Stimulated activated naive CD8-positive, alpha-beta T cell treated with anti-CD3 and anti-CD28 coated beads, Interleukin-15, Interleukin-2, amounts not matched to agents 100 U/mL and 50 U/mL, for 24 hours (primary cell): ENCODE measurements at regions not wholly inside any gene's neighbourhood (a gene's known extent, or its start where the extent isn't known, plus 50 kb on each side); places are given as distances from the start of the nearest gene placed in this dataset.
A peak's percentile ranks its signal among the peaks of the same experiment; 100 is the strongest.
"Not testable (repeated sequence)": the region's sequence is repeated elsewhere in the genome, so short reads cannot be mapped to it uniquely, and the experiment has no call there.

Experiments
- ATAC-seq: fragments of 150-1000 bp; cut with Tn5 transposase; one replicate; pipeline ENCODE4 v1.10.0; 2021
- DNase-seq: peaks from one replicate; pipeline ENCODE4 v3.0.0; 2021

GRCh38 chr18:37832010-37832695 lies 266.6 kb upstream of the CELF4 start:
- ATAC-seq, DNase-seq: not testable (repeated sequence)

- ATAC-seq: no peak
- no peak for DNase-seq
Measured at GRCh38 chr18:37812961-37813360, 247.4 kb upstream of the CELF4 start.

- ATAC-seq (no peak), DNase-seq (no peak)
Measured at GRCh38 chr18:37805773-37806404, 240.3 kb upstream of the CELF4 start.

DNA sequence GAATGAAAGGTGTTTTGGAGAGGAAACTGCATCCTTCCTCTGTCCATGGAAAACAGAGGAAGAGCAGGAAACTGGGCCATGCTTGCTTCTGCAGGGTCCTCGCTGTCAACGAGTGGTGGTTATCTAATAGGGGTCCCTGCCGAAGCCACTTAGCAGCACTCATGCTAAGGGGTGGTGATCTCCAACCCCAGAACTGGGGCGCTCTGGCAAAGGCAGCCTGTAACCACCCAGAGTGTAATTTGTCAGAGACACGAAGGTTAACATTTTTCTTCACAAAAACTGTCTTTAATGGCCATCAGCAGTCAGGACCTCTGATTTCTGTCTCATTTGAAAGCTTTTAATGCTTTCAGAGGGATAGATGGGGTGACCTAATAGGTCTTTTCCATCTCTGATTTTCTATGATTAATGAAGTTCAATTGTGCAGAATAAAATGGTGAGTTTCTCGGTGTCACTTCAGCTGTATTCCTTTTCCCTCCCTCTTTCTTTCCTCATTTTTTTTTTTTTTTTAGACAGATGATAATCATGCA lies 231.3 kb upstream of the CELF4 start:
- no peak for DNase-seq

GRCh38 chr18:37787452-37787851 lies 221.9 kb upstream of the CELF4 start:
- DNase-seq (no peak), ATAC-seq (no peak)

More for the DNA sequence above, 231.3 kb upstream of the CELF4 start:
- no peak for ATAC-seq

DNA sequence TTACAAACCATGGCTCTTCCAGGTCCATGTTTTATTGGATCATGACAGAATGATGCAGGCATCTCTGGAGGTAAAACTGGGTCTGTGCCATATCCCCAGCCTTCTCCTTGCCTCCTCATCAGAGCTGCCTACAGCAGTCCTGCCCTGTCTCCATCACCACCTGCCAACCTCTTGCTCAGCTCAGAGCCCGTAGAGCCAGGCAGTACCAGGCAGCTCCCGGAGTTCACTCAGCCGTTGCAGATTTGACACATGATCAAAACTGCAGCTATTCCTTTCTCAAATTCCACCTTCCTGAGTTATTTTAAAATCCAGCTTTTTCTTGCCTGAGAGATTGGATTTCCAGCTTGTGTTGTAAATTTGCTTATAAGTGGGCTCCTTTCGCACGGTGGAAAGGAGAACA lies 218.2 kb upstream of the CELF4 start:
- ATAC-seq: no peak

GRCh38 chr18:37779220-37779619 lies 213.6 kb upstream of the CELF4 start:
- no peak for DNase-seq
- no peak for ATAC-seq

More for the DNA sequence above, 218.2 kb upstream of the CELF4 start:
- no peak for DNase-seq

- ATAC-seq: peak; percentile 21
Measured at GRCh38 chr18:37778417-37779165, 213.0 kb upstream of the CELF4 start.

DNA sequence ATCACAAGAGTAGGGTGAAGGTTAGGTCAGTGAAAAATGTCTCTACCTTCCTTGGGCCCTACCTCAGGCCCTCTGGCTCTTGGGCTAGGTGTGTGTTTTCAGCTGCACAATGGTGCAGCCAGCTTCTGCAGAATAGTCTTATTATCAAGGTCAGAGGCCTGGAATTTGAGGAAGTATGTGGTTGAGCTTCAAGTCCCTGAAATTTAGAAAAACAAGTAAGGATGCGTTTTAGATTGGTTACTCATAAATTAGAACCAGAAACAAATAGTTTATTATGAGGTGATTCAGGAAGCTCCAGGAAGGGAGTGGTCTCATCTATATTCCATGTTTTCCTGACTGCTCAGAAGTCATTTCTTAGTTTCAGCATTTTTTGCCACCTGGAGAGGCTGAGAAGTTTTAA lies 204.2 kb upstream of the CELF4 start:
- ATAC-seq: no peak
- no peak for DNase-seq

More at GRCh38 chr18:37778417-37779165, 213.0 kb upstream of the CELF4 start:
- DNase-seq: peak; percentile 58

- ATAC-seq (no peak), DNase-seq (no peak)
Measured at GRCh38 chr18:37764541-37765288, 199.1 kb upstream of the CELF4 start.

DNA sequence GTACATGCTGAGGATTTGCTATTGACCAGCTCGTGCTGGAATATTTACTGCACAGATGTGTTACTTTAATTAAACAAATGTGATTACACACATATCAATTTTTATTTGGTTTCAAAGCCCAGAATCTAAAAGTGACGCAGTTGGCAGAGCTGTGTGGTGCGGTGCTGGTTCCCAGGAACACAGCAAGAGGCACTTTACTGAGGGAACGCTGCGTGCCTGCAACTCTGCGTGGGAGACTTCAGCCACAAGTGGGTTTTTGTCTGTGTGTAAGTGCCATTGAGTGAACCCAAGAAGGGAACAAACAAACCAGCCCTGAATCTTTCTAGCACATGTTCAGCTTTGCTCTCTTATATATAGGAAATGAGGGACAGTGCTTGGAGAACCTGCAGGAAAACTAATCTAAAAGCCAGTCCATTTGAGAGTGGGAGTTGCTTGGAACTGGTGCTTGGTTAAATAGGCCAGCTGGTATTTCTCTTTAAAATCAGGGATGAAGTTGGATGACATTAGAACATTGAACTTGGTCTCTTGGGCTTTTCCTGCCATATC lies 196.6 kb upstream of the CELF4 start:
- DNase-seq (no peak), ATAC-seq (no peak)

- ATAC-seq: no peak
- DNase-seq: no peak
Measured at GRCh38 chr18:37754141-37754540, 188.5 kb upstream of the CELF4 start.

DNA sequence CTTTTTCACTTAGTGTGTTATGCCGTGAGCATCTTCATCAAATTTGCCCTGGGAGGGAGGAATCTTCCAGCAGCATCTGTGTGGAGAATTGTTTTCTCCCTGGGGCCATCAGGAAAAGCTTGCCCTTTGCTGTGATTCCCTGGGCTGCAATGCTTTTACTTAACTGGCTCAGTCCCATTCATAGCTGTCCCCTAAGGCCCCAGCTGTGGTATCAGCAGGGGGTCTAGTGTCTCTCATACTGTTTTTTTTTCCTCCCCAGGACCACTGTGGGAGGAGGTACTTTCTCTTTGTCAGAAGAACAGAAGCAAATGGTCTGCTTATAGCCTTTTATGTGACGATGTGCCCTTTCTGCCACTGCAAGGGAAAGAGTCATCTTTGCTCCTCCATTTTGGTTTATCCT lies 176.8 kb upstream of the CELF4 start:
- DNase-seq (no peak), ATAC-seq (no peak)

DNA sequence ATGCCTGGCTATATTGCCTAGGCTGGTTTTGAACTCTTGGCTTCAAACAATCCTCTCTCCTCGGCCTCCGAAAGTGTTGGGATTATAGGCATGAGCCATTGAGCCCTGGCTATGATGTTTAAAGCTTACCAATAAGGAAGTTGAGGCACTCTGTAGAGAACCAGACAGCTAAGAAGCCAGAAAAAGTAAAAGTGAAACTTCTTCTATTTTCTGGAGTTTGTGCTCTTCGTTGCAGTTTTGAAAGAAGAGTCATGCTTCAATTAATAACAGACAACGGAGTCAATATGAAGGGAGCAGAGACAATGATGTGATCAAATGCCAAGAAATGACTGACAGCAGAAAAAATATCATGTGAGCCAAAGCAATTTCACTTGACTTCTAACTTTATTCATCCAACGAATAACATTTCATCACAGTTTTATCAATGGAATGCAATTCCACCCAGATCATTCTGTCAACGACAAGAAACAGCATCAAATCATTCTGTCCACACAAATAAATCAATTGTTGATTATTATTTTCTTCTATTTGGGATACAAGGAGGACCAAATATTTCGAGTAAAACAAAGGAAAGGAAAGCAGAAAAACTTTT lies 175.5 kb upstream of the CELF4 start:
- ATAC-seq (no peak), DNase-seq (no peak)

- DNase-seq: no peak
- no peak for ATAC-seq
Measured at GRCh38 chr18:37734406-37734805, 168.8 kb upstream of the CELF4 start.

- no peak for ATAC-seq
- no peak for DNase-seq
Measured at GRCh38 chr18:37729716-37730115, 164.1 kb upstream of the CELF4 start.

- ATAC-seq: no peak
- DNase-seq: no peak
Measured at GRCh38 chr18:37724206-37724605, 158.6 kb upstream of the CELF4 start.

DNA sequence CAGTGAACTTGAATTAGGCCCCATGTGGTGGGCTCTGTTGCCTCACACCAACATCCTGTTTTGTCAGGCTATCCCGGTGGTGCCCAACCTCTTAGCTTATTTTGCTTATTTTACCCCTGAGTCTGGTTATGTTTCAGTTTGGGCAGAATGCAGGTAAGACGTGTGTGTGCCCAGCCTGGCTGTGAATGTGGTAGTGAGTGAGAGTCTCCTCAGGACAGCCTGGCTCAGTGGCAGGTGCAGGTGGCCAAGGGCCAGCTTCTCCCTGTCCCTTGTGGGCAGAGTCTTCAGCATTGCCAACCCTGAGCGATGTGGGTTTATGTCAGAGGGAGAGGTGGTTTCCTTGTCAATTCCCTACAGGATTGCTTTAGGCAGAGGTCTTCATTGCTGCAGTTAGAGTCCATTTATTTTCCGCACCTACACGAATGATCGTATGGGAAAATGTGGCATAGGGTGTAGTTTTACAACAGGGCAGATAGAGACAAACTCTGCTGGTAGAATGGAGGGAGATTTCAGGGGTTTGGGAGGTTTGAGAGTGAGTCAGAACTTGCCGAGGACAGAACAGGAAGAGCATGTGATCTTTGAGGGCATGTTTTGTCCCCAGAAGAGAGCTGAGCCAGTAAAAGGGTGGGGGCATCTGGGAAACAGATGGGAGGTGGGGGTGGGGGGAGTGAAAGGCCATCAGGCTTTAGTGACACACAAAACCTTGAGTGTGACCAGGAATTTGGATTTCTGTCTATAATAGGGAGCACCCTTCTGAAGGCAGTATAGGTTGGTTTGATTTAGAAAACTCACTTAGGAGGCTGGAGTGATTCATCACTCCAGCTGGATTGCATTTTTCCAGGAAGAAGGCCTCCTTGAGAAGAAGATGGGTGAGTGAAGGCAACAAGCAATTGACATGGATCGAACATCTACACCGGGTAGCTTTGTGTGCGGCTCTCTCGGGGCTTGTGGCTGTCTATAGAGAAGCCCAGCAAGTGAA lies 156.2 kb upstream of the CELF4 start:
- DNase-seq (no peak), ATAC-seq (no peak)

DNA sequence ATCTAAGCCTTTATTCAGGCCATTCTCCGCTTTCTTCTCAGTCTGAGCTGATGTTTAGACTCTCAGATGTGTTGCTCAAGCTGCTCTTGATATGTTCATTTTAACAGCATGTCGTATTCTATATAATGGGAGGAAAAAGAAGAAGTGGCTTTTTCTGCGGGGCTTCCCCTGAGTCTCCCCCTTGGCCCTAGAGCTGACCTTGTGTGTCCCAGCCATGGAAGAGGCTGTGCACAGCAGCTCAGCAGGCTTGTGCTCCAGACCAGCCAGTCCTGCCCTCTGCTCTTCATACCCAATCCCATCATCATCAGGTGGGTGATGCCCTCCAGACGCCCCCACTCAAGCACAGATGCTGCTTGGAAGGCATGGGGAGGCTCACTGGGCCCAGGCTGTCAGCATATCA lies 155.1 kb upstream of the CELF4 start:
- ATAC-seq: no peak
- DNase-seq: no peak

- no peak for ATAC-seq
- no peak for DNase-seq
Measured at GRCh38 chr18:37717656-37718055, 152.1 kb upstream of the CELF4 start.
